HG03378 (cell line): ENCODE measurements at regions not wholly inside any gene's neighbourhood (a gene's known extent, or its start where the extent isn't known, plus 50 kb on each side); places are given as distances from the start of the nearest gene placed in this dataset.

Experiments
- ATAC-seq: cut with Tn5 transposase; IDR thresholded peaks from one replicate; pipeline ENCODE4 v1.9.1; 2021; ENCODE audit warnings: mild to moderate bottlenecking, moderate library complexity; ENCODE audit not compliant: unreplicated experiment

- no peak for ATAC-seq
These were observed 97.5 kb downstream of the MAFB start for GRCh38 chr20:40591536-40591935.

- no peak for ATAC-seq
These were observed 97.9 kb downstream of the MAFB start for GRCh38 chr20:40591119-40591518.

- no peak for ATAC-seq
These were observed 99.5 kb downstream of the MAFB start for GRCh38 chr20:40589581-40589980.

GRCh38 chr20:40588891-40589290 lies 100.1 kb downstream of the MAFB start:
- no peak for ATAC-seq

- no peak for ATAC-seq
These were observed 102.0 kb downstream of the MAFB start for GRCh38 chr20:40587038-40587437.

- no peak for ATAC-seq
These were observed 104.8 kb downstream of the MAFB start for GRCh38 chr20:40584130-40584809.

GRCh38 chr20:40583636-40584035 lies 105.4 kb downstream of the MAFB start:
- no peak for ATAC-seq

- no peak for ATAC-seq
These were observed 105.8 kb downstream of the MAFB start for GRCh38 chr20:40583205-40583604.

- ATAC-seq, result no peak
These were observed 106.5 kb downstream of the MAFB start for GRCh38 chr20:40582531-40582930.

- ATAC-seq, result no peak
These were observed 109.3 kb downstream of the MAFB start for GRCh38 chr20:40579701-40580100.

GRCh38 chr20:40578961-40579360 lies 110.1 kb downstream of the MAFB start:
- no peak for ATAC-seq

- no peak for ATAC-seq
These were observed 113.2 kb downstream of the MAFB start for GRCh38 chr20:40575851-40576250.

GRCh38 chr20:40572251-40572650 lies 116.8 kb downstream of the MAFB start:
- ATAC-seq, result no peak

GRCh38 chr20:40571639-40572038 lies 117.4 kb downstream of the MAFB start:
- no peak for ATAC-seq

GRCh38 chr20:40568200-40568599 lies 120.8 kb downstream of the MAFB start:
- ATAC-seq, result no peak

- ATAC-seq, result no peak
These were observed 123.4 kb downstream of the MAFB start for GRCh38 chr20:40565682-40566040.

- no peak for ATAC-seq
These were observed 123.9 kb downstream of the MAFB start for GRCh38 chr20:40565001-40565681.

- no peak for ATAC-seq
These were observed 125.6 kb downstream of the MAFB start for GRCh38 chr20:40563296-40563950.

GRCh38 chr20:40562031-40562430 lies 127.0 kb downstream of the MAFB start:
- no peak for ATAC-seq

GRCh38 chr20:40561187-40561586 lies 127.8 kb downstream of the MAFB start:
- no peak for ATAC-seq

GRCh38 chr20:40558212-40558611 lies 130.8 kb downstream of the MAFB start:
- no peak for ATAC-seq

GRCh38 chr20:40551125-40551530 lies 137.9 kb downstream of the MAFB start:
- ATAC-seq, result no peak
